Endothelial cell of umbilical vein (primary cell): ENCODE measurements at regions not wholly inside any gene's neighbourhood (a gene's known extent, or its start where the extent isn't known, plus 50 kb on each side); places are given as distances from the start of the nearest gene placed in this dataset.

Experiments used
- BruUV-seq: library from RNA; stranded (reverse); fragments of 400-500 nt; replicated peaks from 2 replicates; lab custom pipeline; 2021; lab: Mats Ljungman, UMichigan
- CTCF ChIA-PET: fragments of 300-600, 350-600 bp; sonication (Branson Sonifier 250); formaldehyde crosslinking; loops from one replicate; lab custom pipeline; 2021; ENCODE audit warnings: antibody characterized with exemption, inconsistent platforms; lab: Charles Lee
- POLR2A ChIA-PET: fragments of 300-600, 350-600 bp; sonication (Branson Sonifier 250); formaldehyde crosslinking; loops from one replicate; lab custom pipeline; 2021; ENCODE audit warnings: antibody characterized with exemption, inconsistent platforms; lab: Charles Lee
- DNase-seq: peaks from one replicate; pipeline ENCODE4 v3.0.0-alpha.2; 2011; ENCODE audit warnings: low read depth, low spot score
- FAIRE-seq: peaks from 2 replicates; lab custom pipeline; 2011; peaks lifted over from hg19 to GRCh38; lab: Jason Lieb, UNC
- H2AFZ ChIP-seq: 2 replicates; pipeline ENCODE4 v1.6.0; 2012; ENCODE audit warnings: low read depth, low read length, control low read depth, inconsistent platforms
- H3K27ac ChIP-seq: 2 replicates; pipeline ENCODE4 v1.5.1; 2011; ENCODE audit warnings: low read depth, mild to moderate bottlenecking, control low read depth, low read length, moderate library complexity; ENCODE audit not compliant: insufficient read depth
- H3K27me3 ChIP-seq, 2 experiments: 2 replicates each; pipeline versions ENCODE4 v1.6.0 to v1.6.1; 2011; ENCODE audit warnings: low read length in 2 of 2, mixed read lengths in 1 of 2; ENCODE audit not compliant: control insufficient read depth in 2 of 2, insufficient read depth in 2 of 2
- H3K36me3 ChIP-seq, 2 experiments: 2 replicates in 1 of 2; 3 replicates in 1 of 2; pipeline ENCODE4 v1.5.1; 2011; ENCODE audit warnings: low read length in 2 of 2, mild to moderate bottlenecking in 1 of 2, moderate library complexity in 1 of 2; ENCODE audit not compliant: control insufficient read depth in 2 of 2, insufficient read depth in 2 of 2; ENCODE audit errors: extremely low read depth in 1 of 2
- H3K4me1 ChIP-seq: 3 replicates; pipeline ENCODE4 v1.5.1; 2011; ENCODE audit warnings: mild to moderate bottlenecking, low read length; ENCODE audit not compliant: control insufficient read depth, insufficient read depth; ENCODE audit errors: extremely low read depth
- H3K4me2 ChIP-seq: 2 replicates; pipeline ENCODE4 v1.6.1; 2011; ENCODE audit warnings: low read length, control low read depth, mixed read lengths; ENCODE audit not compliant: insufficient read depth
- H3K4me3 ChIP-seq, 3 experiments: fragments of 200-600 bp in 1 of 3; sonication (generic), shearing (Covaris generic) in 1 of 3; replicated peaks in 1 of 3; 2 replicates each; pipeline ENCODE4 v1.5.1; 2011 to 2016; ENCODE audit warnings: control low read depth in 3 of 3, low read length in 3 of 3, mild to moderate bottlenecking in 2 of 3, inconsistent platforms in 1 of 3, low read depth in 1 of 3, moderate library complexity in 1 of 3; ENCODE audit not compliant: insufficient read depth in 1 of 3
- H3K79me2 ChIP-seq: 2 replicates; pipeline ENCODE4 v1.6.0; 2012; ENCODE audit warnings: low read length, inconsistent platforms; ENCODE audit not compliant: control insufficient read depth, insufficient read depth
- H3K9ac ChIP-seq: replicated peaks from 2 replicates; pipeline ENCODE3; 2011; ENCODE audit warnings: low read length, control low read depth; ENCODE audit not compliant: insufficient read depth; ENCODE audit errors: extremely low read depth
- H3K9me1 ChIP-seq: replicated peaks from 3 replicates; pipeline ENCODE4 v1.6.0; 2011; ENCODE audit warnings: mild to moderate bottlenecking, low read length; ENCODE audit not compliant: control insufficient read depth, insufficient read depth; ENCODE audit errors: extremely low read depth
- H3K9me3 ChIP-seq: replicated peaks from 2 replicates; pipeline ENCODE4 v1.5.1; 2012; ENCODE audit warnings: low read length, inconsistent platforms; ENCODE audit not compliant: control insufficient read depth, insufficient read depth
- H4K20me1 ChIP-seq: replicated peaks from 2 replicates; pipeline ENCODE3; 2011; ENCODE audit warnings: mild to moderate bottlenecking, low read length; ENCODE audit not compliant: control insufficient read depth, insufficient read depth; ENCODE audit errors: extremely low read depth
- EZH2 ChIP-seq: IDR thresholded peaks from 2 replicates; pipeline ENCODE4 v1.6.1; 2012; ENCODE audit warnings: borderline replicate concordance, low read depth, mild to moderate bottlenecking, moderate library complexity, low read length, inconsistent platforms; ENCODE audit not compliant: severe bottlenecking
- FOS ChIP-seq: IDR thresholded peaks from 2 replicates; pipeline ENCODE4 v1.6.1; 2011; ENCODE audit warnings: mild to moderate bottlenecking, low read length, moderate library complexity, borderline replicate concordance; ENCODE audit not compliant: insufficient read depth
- GATA2 ChIP-seq: IDR thresholded peaks from 2 replicates; pipeline ENCODE4 v1.7.0; 2011; ENCODE audit warnings: low read depth, mild to moderate bottlenecking, moderate library complexity, mixed read lengths, low read length; ENCODE audit not compliant: insufficient read length, insufficient read depth
- JUN ChIP-seq: IDR thresholded peaks from 2 replicates; pipeline ENCODE4 v1.6.1; 2011; ENCODE audit warnings: borderline replicate concordance, low read depth; ENCODE audit not compliant: insufficient read length, insufficient read depth
- MYC ChIP-seq: IDR thresholded peaks from one replicate; pipeline ENCODE4 v1.6.1; 2011; ENCODE audit warnings: mild to moderate bottlenecking, low read depth, low read length
- POLR2A ChIP-seq: IDR thresholded peaks from 2 replicates; pipeline ENCODE4 v1.6.1; 2012; ENCODE audit warnings: low read depth, mild to moderate bottlenecking, control low read depth, low read length
- POLR2AphosphoS5 ChIP-seq: IDR thresholded peaks from 2 replicates; pipeline ENCODE4 v1.6.1; 2012; ENCODE audit warnings: low read depth, mild to moderate bottlenecking, control low read depth, low read length, moderate library complexity; ENCODE audit not compliant: insufficient read depth
- dilution Hi-C: fragments of 300-500 bp; cut with MboI; formaldehyde crosslinking; loops from one replicate; pipeline ENCODE4 v1.15.0; 2019; ENCODE audit warnings: low sequenced_read_pairs; ENCODE audit not compliant: extremely low pct_ligation_motif_present
- intact Hi-C: fragments of 100-400 bp; cut with micrococcal nuclease; formaldehyde crosslinking; loops from one replicate; pipeline ENCODE4 v1.10.0; 2022
- TF ChIP-seq, protein P1 (sequence below): IDR thresholded peaks from 2 replicates; pipeline ENCODE4 v1.6.1; 2011; ENCODE audit not compliant: insufficient read depth, insufficient read length
- TF ChIP-seq, protein P2 (sequence below), 2 donors: IDR thresholded peaks; 1 replicate in 1 of 2; 2 replicates in 1 of 2; pipeline ENCODE4 v1.5.1; 2011; ENCODE audit warnings: low read length in 2 of 2, mild to moderate bottlenecking in 2 of 2, moderate library complexity in 2 of 2, control low read depth in 1 of 2, inconsistent platforms in 1 of 2, low read depth in 1 of 2; ENCODE audit not compliant: insufficient read depth in 1 of 2; ENCODE audit errors: extremely low read depth in 1 of 2

DNA sequence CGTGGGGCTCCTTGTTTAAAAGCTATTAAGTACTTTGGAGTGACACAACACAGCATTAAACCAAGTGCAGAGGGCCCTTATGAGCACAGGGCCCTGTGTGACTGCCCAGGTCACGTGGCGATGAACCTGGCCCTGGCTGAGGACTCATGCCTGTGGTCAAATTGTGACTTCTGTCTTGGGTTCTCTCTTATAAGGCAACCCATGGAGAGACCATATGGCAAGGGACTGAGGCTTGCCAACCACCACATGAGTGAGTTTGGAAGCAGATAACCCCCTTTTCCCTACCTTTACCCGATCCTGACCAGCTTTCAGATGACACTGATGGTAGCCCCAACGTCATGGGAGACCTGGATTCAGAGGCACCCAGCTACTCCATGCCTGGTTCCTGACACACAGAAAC lies 140.5 kb downstream of the ZBTB18 start:
- ChIA-PET CTCF (no interaction called here), POLR2A (no interaction called here)
- FAIRE-seq (no peak), DNase-seq (no peak)
- no peak for TF ChIP-seq EZH2
- no peak for TF ChIP-seq GATA2
- TF ChIP-seq, protein P1, sequence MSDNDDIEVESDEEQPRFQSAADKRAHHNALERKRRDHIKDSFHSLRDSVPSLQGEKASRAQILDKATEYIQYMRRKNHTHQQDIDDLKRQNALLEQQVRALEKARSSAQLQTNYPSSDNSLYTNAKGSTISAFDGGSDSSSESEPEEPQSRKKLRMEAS = no peak
- intact Hi-C loops = no loop called here
- no peaks in the 10 kb centered on the region for H3K4me1 ChIP-seq
- no peak overlapping the region for H2AFZ ChIP-seq
- no peaks in the 10 kb centered on the region for H3K79me2 ChIP-seq
- no peaks in the 10 kb centered on the region for H3K9me1 ChIP-seq
- BruUV-seq = no TSS peak
- H3K9me3 ChIP-seq = no peaks in the 10 kb centered on the region
- H3K4me3 ChIP-seq = no peak overlapping the region
- H3K9ac ChIP-seq = no peak overlapping the region
- H3K27me3 ChIP-seq = no peaks in the 10 kb centered on the region
- H3K27ac ChIP-seq = no peak overlapping the region
- dilution Hi-C loops = no loop called here
- H4K20me1 ChIP-seq = no peaks in the 10 kb centered on the region
- H3K36me3 ChIP-seq = no peaks in the 10 kb centered on the region
- H3K4me2 ChIP-seq = no peak overlapping the region

DNA sequence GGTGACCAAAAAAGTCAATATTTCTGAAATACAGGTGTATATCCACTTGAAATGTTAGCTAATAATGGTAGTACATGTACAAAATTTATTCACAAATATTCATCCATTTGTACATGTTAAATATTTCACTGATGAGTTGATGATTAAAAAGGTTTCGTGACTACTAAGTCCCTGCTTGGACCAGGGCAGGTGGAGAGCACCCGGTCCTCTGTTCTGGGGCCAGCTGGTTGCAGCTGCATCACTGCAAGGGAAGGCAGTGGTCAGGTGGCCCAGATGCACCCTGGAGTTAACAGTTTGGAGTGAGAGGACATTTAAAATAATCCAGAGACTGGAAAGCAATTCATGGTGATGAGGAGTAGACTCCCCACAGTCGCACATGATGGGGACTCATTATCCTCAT lies 141.2 kb downstream of the ZBTB18 start:
- no peak overlapping the region for H3K9ac ChIP-seq

More for the DNA sequence above, 141.2 kb downstream of the ZBTB18 start:
- H3K79me2 ChIP-seq = no peaks in the 10 kb centered on the region
- no peaks in the 10 kb centered on the region for H3K9me3 ChIP-seq
- CTCF ChIA-PET = interaction anchor here (1.4 kb wide), 1 partner anchor 12 kb away, joined by 3 read pairs; no protein-coding TSS in a partner anchor
- POLR2A ChIA-PET = no interaction called here
- no peak for FAIRE-seq
- intact Hi-C loops (no loop called here), dilution Hi-C loops (no loop called here)
- no peak for DNase-seq
- H3K27ac ChIP-seq = no peak overlapping the region
- no peak overlapping the region for H3K4me2 ChIP-seq
- H3K36me3 ChIP-seq = no peaks in the 10 kb centered on the region
- H3K4me3 ChIP-seq = no peak overlapping the region
- H2AFZ ChIP-seq = no peak overlapping the region
- BruUV-seq = no TSS peak
- H3K9me1 ChIP-seq = no peaks in the 10 kb centered on the region
- no peak for TF ChIP-seq GATA2
- TF ChIP-seq, protein P2, sequence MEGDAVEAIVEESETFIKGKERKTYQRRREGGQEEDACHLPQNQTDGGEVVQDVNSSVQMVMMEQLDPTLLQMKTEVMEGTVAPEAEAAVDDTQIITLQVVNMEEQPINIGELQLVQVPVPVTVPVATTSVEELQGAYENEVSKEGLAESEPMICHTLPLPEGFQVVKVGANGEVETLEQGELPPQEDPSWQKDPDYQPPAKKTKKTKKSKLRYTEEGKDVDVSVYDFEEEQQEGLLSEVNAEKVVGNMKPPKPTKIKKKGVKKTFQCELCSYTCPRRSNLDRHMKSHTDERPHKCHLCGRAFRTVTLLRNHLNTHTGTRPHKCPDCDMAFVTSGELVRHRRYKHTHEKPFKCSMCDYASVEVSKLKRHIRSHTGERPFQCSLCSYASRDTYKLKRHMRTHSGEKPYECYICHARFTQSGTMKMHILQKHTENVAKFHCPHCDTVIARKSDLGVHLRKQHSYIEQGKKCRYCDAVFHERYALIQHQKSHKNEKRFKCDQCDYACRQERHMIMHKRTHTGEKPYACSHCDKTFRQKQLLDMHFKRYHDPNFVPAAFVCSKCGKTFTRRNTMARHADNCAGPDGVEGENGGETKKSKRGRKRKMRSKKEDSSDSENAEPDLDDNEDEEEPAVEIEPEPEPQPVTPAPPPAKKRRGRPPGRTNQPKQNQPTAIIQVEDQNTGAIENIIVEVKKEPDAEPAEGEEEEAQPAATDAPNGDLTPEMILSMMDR (IDR thresholded peaks at IDR 0.05; ENCODE audit: extremely low read depth in 1 of 2, insufficient read depth in 1 of 2, low read depth in 1 of 2, low read length in 2 of 2) = no peak
- TF ChIP-seq EZH2 = no peak
- TF ChIP-seq POLR2AphosphoS5 = no peak
- TF ChIP-seq JUN = no peak
- no peak for TF ChIP-seq MYC
- TF ChIP-seq POLR2A = no peak
- TF ChIP-seq, protein P1 = no peak
- no peak for TF ChIP-seq FOS
- H3K27me3 ChIP-seq = no peaks in the 10 kb centered on the region
- no peaks in the 10 kb centered on the region for H4K20me1 ChIP-seq
- no peaks in the 10 kb centered on the region for H3K4me1 ChIP-seq
